ENCODE measurements at regions not wholly inside any gene's neighbourhood (a gene's known extent, or its start where the extent isn't known, plus 50 kb on each side); places are given as distances from the start of the nearest gene placed in this dataset.
"Not testable (repeated sequence)": the region's sequence is repeated elsewhere in the genome, so short reads cannot be mapped to it uniquely, and the experiment has no call there.

DNA sequence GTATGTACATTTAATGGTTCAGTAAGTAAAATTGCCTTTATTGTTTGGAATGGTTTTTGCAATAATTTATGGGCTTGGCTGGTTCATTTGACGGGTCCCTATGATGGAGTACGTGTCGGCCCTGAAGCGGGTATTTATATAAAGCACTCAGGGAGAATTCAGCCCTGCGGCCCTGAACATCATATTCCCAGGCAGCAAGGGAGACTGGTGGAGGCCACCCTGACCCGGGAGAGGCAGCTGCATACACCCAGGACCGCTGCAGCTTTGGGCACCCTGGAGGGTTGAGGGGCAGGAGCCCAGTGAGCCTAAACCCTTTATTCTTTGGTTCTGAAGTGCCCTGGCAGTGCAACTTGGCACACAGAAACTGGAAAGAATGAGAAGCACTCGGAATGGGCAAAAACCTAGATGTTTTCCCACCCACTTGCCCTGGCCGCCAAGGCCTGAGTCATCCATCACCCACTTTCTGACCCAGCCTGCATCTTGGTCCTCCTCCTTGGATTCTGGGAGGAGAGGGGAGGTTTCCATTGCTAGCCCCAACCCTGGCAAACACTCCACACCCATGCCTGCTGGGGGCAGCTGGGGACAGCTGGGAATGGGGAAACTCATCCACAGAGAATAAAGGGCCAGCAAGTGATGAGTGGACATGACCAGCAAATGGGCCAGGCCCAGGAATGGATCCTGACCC lies 162.2 kb upstream of the TNRC6C start:
- DNase-seq (ENCODE audit: low read depth) = peak; percentile 31

DNA sequence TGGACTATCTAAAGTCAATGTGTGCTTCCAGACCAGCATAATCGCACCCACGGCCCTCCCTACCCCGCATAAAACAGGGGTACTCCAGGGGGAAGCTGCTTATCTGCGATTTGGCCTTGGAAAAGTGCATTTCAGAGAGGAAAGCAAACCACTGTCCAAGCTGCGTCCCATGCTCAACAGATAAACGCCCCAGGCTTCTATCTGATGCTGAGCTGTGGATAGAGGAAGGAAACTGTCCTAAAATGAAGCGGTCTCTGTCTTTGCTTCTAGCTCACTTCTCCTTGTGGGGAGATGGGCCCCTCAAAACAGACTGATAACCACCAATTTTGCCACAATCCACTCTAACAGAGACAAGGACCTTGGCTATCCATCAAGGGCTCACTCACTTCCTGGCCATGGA lies 160.5 kb upstream of the TNRC6C start:
- DNase-seq (ENCODE audit: low read depth) = no peak

DNA sequence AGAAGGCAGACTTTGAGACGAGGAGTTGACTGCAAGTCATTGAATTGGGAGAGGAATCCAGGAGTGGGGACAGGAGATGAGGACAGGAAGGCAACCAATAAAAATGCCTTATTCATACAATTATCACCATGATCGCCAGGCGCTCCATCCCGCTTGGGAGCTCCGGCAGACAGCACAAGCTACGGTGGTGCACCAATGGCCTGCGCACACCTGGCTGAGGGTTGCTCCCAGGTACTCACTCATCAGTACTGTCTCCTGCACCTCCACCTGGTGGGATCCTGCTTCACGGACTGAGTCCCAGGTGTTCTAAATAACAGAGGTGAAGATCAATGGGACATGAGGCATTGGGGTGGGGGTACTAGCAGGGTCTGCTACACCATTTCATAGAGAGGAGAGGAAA lies 160.0 kb upstream of the TNRC6C start:
- no peak for DNase-seq (ENCODE audit: low read depth)

DNA sequence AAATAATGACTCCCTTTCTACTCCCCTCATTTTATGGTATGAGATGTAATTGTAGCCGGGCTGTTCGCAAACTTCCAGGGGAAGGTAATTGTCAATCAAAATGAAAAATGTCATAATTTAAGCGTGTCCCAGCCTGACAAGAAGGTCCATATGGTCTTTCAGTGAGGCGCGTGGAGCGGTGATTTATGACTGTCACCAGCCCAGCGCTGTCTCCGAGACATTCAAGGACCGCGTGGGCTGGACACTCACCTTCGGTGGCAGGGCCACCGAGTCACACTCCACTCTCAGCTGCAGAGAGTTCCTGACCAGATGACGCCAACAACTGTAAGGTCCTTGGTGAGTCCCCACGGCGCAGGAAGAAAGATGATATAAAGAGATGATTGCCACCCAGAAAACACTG lies 157.7 kb upstream of the TNRC6C start:
- DNase-seq (ENCODE audit: low read depth) = no peak

DNA sequence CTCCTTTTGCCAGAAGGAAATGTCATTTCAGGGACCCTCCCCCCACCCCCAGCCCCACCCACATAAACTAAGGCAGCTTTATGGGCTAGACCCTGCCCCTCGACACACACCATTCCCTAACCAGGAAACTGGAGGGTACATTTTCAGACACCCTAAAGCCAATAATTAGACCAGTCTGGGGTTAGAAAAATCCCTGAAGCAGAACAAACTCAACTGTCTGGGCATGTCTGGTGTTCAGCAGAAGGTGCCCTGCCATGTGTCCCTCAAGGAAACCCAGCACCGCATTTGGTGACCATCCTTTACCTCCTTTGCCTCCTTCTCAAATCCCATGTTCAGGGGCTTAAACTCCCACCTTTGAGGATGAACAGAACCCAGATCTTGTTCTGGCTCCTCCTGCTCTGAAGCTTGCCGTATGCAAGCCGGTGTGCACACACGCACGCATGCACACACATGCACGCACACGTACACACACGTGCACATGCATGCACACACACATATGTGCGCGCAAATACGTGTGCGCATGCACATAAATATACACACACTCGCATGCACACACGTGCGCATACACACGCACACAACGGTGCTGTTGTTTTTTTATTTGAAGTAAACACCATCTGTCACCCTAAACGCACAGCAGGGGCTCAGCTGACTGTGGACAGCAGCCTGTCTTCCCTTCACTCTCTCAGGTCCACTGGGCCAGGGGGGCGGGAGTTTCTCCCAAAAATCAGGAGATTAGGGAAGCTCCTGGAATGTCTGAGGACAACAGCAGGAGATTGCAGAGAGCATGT lies 156.8 kb upstream of the TNRC6C start:
- DNase-seq (ENCODE audit: low read depth) = no peak

DNA sequence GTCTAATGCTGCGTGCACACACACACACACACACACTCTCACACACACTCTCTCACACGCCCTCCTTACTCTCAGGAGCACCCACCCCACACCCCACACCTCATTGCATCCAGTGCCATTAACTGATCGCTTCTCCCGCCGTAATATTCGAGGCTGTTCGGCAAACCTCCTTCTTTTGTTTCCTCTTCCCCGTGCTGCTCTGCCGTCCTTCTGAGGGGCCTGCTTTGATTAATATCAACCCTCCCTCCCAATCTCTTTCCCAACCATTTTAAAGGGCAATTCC lies 156.2 kb upstream of the TNRC6C start:
- no peak for DNase-seq (ENCODE audit: low read depth)

GRCh38 chr17:77802811-77803220 lies 155.7 kb upstream of the TNRC6C start:
- peak; percentile 19 for DNase-seq (ENCODE audit: low read depth)

- DNase-seq (ENCODE audit: low read depth) = no peak
Measured at GRCh38 chr17:77803726-77804125, 154.8 kb upstream of the TNRC6C start.

DNA sequence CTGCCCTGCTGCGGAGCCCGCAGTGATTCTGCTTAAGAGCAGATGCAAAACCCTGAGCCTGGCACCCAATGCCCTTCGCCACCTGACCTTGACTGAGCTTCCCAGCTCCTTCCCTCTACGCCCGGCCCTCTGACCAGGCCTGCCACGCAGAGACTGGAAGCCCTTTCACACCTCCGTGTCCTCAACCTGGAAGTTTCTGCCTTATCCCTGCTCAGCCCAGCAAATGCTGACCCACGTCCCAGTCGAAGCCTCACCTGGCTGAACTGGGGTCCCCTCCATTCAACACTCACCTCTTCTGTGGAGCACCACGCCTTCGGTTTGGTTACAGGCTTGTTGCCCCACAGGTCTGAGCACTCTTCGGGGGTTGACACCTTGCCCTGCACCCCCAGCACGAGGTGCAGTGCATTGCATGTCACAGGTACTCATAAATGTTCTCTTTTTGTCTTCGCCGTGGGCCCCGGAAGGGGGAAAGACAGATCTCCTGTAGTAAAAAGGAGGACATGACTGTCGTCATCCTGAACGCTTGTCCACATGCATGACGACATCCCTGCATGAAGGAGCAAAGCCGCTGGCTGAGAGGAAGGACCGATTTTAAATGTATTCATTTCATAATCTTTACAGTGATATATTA lies 153.6 kb upstream of the TNRC6C start:
- DNase-seq (ENCODE audit: low read depth) = no peak

- not testable (repeated sequence) for DNase-seq (ENCODE audit: low read depth)
Measured at GRCh38 chr17:77805970-77806369, 152.5 kb upstream of the TNRC6C start.

DNA sequence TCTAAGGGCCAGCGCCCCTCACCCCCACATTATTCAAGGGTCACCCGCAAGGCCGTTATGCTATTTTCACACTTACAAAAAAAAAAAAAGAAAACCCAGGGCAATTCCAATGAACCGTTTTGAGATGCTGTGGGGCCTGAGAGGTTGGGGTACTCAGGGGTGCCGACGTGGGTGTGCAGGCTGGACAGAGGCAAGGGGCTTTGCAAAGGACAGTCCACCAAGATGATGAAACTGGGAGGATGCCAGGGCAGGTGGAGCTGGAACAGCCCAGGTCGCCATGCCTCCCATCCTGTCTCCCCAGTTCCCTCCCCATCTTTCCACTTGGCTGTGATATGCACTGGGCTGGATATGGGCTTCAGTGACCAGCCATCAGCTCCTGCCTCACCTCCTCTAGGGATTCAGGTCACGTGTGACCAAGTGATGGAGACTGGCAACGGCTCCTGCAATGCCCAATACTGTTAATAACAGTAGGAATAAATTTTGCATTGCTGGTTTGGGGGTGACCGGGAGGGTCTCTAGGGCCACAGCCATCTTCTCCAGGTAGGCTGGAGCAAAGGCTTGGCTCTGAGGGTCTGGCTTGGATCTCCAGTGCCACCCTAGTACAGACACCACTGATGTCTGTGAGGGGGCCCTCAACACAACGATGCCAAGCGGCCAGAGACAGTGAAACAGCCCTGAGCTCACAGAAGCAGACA lies 151.3 kb upstream of the TNRC6C start:
- DNase-seq (ENCODE audit: low read depth) = no peak

GRCh38 chr17:77807746-77808441 lies 150.6 kb upstream of the TNRC6C start:
- DNase-seq (ENCODE audit: low read depth) = no peak

- no peak for DNase-seq (ENCODE audit: low read depth)
Measured at GRCh38 chr17:77808686-77809425, 149.6 kb upstream of the TNRC6C start.

GRCh38 chr17:77809814-77810213 lies 148.7 kb upstream of the TNRC6C start:
- DNase-seq (ENCODE audit: low read depth) = no peak

DNA sequence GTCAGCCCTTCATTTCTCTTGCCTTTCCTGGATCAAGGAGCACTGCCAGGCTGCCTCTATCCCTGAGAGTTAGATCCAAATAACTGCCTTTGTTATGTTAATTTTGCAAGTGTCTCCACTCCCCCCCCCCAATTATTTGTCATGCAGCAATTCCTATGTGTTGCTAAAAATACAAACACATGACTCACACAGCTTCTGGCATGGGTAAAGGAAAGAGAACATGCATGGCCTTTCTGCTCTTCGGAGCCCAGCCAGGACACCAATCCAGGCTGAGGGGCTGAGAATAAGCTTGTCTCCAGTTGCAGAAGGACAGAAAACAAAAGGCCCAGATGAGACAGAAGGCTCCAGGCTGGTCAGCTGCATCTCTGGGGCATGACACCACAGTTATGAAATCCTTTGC lies 148.0 kb upstream of the TNRC6C start:
- DNase-seq (ENCODE audit: low read depth) = peak; percentile 78

GRCh38 chr17:77811521-77811920 lies 147.0 kb upstream of the TNRC6C start:
- no peak for DNase-seq (ENCODE audit: low read depth)

GRCh38 chr17:77814091-77814772 lies 144.3 kb upstream of the TNRC6C start:
- no peak for DNase-seq (ENCODE audit: low read depth)

GRCh38 chr17:77815127-77815905 lies 143.2 kb upstream of the TNRC6C start:
- DNase-seq (ENCODE audit: low read depth) = no peak

GRCh38 chr17:77817953-77818352 lies 140.6 kb upstream of the TNRC6C start:
- no peak for DNase-seq (ENCODE audit: low read depth)

GRCh38 chr17:77819497-77819896 lies 139.0 kb upstream of the TNRC6C start:
- DNase-seq (ENCODE audit: low read depth) = no peak

All from stromal cell of bone marrow (primary cell).